ENCODE measurements at regions not wholly inside any gene's neighbourhood (a gene's known extent, or its start where the extent isn't known, plus 50 kb on each side); places are given as distances from the start of the nearest gene placed in this dataset.

DNA sequence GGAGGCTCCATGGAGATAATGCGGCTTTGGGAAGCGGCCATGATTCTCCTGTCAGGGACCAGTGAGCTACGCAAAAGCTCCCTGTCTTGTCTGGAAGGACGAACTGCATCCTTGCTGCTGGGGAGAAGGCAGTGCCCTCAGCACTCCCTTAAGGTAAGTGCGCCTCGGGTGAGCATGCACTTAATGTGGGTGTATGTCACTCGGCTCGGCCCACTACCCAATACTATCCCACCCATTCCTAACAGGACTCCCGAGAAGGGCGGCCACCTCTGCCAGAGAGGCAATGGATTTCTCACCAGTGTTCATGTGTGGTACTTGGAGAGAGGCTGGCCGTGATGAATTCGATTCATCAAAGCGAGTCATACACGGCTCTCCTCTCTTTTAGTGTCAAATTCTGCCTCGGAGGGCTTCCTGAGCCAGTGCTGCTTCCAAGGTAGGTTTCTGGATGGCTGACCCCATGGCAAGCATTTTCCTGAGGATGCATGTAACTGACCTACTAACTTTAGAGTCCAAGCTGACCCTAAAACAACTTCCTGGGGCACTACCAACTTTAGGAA, 151.7 kb upstream of the RTL1 start:
- WGBS, result 90% methylated on average over 15 of the region's 15 CpGs
- Histone ChIP-seq H3K4me3 (no peak overlapping the region), H3K27ac (no peak overlapping the region), H3K4me1 (no peaks in the 10 kb centered on the region), H3K36me3 (no peaks in the 10 kb centered on the region), H3K9me3 (no peaks in the 10 kb centered on the region), H3K27me3 (peaks cover 3% of the 10 kb centered on the region)
- TF ChIP-seq POLR2AphosphoS5 (IDR thresholded peaks at IDR 0.05), result no peak
- no peak for TF ChIP-seq EP300 (IDR thresholded peaks at IDR 0.05)
- TF ChIP-seq POLR2A (IDR thresholded peaks at IDR 0.05), result no peak
- TF ChIP-seq, protein P1, sequence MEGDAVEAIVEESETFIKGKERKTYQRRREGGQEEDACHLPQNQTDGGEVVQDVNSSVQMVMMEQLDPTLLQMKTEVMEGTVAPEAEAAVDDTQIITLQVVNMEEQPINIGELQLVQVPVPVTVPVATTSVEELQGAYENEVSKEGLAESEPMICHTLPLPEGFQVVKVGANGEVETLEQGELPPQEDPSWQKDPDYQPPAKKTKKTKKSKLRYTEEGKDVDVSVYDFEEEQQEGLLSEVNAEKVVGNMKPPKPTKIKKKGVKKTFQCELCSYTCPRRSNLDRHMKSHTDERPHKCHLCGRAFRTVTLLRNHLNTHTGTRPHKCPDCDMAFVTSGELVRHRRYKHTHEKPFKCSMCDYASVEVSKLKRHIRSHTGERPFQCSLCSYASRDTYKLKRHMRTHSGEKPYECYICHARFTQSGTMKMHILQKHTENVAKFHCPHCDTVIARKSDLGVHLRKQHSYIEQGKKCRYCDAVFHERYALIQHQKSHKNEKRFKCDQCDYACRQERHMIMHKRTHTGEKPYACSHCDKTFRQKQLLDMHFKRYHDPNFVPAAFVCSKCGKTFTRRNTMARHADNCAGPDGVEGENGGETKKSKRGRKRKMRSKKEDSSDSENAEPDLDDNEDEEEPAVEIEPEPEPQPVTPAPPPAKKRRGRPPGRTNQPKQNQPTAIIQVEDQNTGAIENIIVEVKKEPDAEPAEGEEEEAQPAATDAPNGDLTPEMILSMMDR (IDR thresholded peaks at IDR 0.05), result no peak
- no peak for DNase-seq (ENCODE audit: low spot score in 2 of 2)

DNA sequence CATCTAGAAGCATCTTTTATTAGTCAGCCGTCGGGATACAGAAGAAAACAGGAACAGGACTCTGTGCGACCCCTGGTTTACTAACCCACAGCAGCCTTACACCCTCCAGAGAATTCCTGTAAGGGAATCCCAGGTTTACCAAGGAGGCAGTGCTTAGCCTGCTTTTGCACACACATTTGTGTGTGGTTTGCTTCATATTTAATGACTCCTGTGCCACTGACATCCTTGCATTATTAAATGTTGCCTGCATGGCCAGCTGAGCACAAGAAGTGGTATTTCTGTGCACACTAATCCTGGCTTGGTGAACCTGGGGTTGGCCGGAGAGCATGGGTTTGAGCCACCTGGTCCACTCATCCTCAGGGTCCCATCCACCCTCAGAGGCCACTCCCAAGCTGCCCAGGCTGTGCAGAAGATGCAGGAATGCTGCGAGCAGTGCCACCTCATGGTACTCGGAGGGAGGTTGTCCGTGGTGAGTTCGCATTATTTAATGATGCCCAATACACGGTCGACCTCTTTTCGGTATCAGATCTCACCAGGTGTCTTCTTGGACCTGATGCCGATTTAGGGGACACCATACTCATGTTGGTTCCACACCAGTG, 152.4 kb upstream of the RTL1 start:
- Histone ChIP-seq H3K36me3 (no peaks in the 10 kb centered on the region), H3K27ac (no peak overlapping the region), H3K4me1 (no peaks in the 10 kb centered on the region), H3K9me3 (no peaks in the 10 kb centered on the region), H3K27me3 (no peaks in the 10 kb centered on the region), H3K4me3 (no peak overlapping the region)
- DNase-seq (ENCODE audit: low spot score in 2 of 2), result no peak
- 88% methylated on average over 12 of the region's 12 CpGs for WGBS
- TF ChIP-seq, protein P1 (IDR thresholded peaks at IDR 0.05), result no peak
- TF ChIP-seq EP300 (IDR thresholded peaks at IDR 0.05), result no peak
- TF ChIP-seq POLR2AphosphoS5 (IDR thresholded peaks at IDR 0.05), result no peak
- TF ChIP-seq POLR2A (IDR thresholded peaks at IDR 0.05), result no peak

DNA sequence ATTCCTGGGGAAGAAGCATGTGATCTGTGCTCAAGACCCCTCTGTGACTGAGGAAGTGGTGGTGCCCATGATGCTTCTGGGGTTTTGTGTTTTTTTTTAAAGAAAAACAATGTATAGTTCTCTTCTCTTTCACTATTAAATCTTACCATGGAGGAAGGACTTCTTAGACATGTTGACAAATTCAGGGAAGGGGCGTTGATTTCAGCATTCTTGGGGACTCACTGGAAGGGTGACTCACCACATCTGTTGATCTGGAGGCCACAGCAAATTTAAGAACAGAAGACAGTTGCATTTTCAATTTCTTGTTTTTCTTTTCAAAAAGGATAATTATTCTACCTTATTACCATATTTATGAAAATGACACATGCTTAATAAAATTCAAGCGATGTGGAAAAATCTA, 152.9 kb upstream of the RTL1 start:
- no peaks in the 10 kb centered on the region for H3K4me1 ChIP-seq
- H3K36me3 ChIP-seq, result no peaks in the 10 kb centered on the region
- H3K4me3 ChIP-seq, result no peak overlapping the region
- H3K9me3 ChIP-seq, result no peaks in the 10 kb centered on the region
- TF ChIP-seq POLR2AphosphoS5 (IDR thresholded peaks at IDR 0.05) (no peak), EP300 (IDR thresholded peaks at IDR 0.05) (no peak), POLR2A (IDR thresholded peaks at IDR 0.05) (no peak)
- TF ChIP-seq, protein P1 (IDR thresholded peaks at IDR 0.05), result no peak
- DNase-seq (ENCODE audit: low spot score in 2 of 2), result no peak
- no peaks in the 10 kb centered on the region for H3K27me3 ChIP-seq
- no peak overlapping the region for H3K27ac ChIP-seq
- WGBS, result 75% methylated on average over 2 of the region's 2 CpGs

DNA sequence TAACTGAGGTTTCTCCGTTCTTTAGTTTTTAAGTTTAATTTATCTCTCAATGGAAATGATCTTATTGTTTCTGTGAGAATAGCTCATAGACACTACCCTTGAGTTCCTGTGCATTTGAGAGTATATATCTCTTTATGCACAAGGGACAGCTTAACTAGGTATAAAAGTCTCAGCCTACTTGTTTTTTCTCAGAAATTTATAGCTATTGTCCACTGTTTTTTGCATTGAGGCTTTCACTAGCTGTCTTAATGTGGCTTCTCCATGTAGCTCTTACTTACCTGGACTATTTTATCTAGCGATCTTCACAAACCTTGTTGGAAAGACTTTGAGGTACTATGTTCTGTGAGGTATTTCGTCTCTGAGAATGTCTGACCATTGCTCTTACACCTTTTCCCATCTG, 153.9 kb upstream of the RTL1 start:
- no peak for DNase-seq (ENCODE audit: low spot score in 2 of 2)
- no peak for TF ChIP-seq EP300 (IDR thresholded peaks at IDR 0.05)
- no peak for TF ChIP-seq POLR2AphosphoS5 (IDR thresholded peaks at IDR 0.05)
- TF ChIP-seq POLR2A (IDR thresholded peaks at IDR 0.05), result no peak
- TF ChIP-seq, protein P1 (IDR thresholded peaks at IDR 0.05), result no peak
- no peak overlapping the region for H3K27ac ChIP-seq
- peaks cover 6% of the 10 kb centered on the region for H3K27me3 ChIP-seq
- H3K4me1 ChIP-seq, result no peaks in the 10 kb centered on the region
- no peaks in the 10 kb centered on the region for H3K9me3 ChIP-seq
- H3K4me3 ChIP-seq, result no peak overlapping the region
- H3K36me3 ChIP-seq, result no peaks in the 10 kb centered on the region
- 95% methylated on average over 3 of the region's 3 CpGs for WGBS

DNA sequence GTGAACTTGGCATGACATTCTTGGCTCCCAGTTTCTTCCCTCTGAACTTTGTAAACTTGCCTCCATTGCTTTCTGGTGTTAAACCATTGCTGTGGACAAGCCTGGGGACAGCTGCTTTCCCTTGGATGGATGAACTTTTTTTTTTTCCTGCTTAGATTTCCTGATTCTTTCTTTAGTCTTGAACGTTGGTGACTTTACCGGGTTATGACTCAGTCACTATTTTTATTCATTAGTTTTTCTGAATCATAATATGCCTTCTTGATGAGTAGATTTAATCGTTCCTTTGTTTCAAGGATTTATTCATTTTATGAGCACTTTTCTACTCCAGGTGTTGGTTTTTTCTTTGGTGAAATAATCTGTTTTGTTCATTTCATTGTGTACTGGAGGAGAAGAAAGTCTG, 155.0 kb upstream of the RTL1 start:
- Histone ChIP-seq H3K36me3 (no peaks in the 10 kb centered on the region), H3K9me3 (no peaks in the 10 kb centered on the region), H3K4me1 (no peaks in the 10 kb centered on the region), H3K27me3 (peaks cover 6% of the 10 kb centered on the region), H3K4me3 (no peak overlapping the region), H3K27ac (no peak overlapping the region)
- no peak for DNase-seq (ENCODE audit: low spot score in 2 of 2)
- TF ChIP-seq POLR2AphosphoS5 (IDR thresholded peaks at IDR 0.05) (no peak), EP300 (IDR thresholded peaks at IDR 0.05) (no peak), POLR2A (IDR thresholded peaks at IDR 0.05) (no peak)
- TF ChIP-seq, protein P1 (IDR thresholded peaks at IDR 0.05), result no peak
- WGBS, result 44% methylated on average over 3 of the region's 3 CpGs

Data from suprapubic skin (tissue), 4 donors.